HCT116 (cell line): ENCODE measurements at regions not wholly inside any gene's neighbourhood (a gene's known extent, or its start where the extent isn't known, plus 50 kb on each side); places are given as distances from the start of the nearest gene placed in this dataset.
A peak's percentile ranks its signal among the peaks of the same experiment; 100 is the strongest.
"Not testable (repeated sequence)": the region's sequence is repeated elsewhere in the genome, so short reads cannot be mapped to it uniquely, and the experiment has no call there.

Experiments used
- ATAC-seq: fragments of 200-7000 bp; cut with Tn5 transposase; 2 replicates; pipeline ENCODE4 v1.9.1; 2020; ENCODE audit warnings: mild to moderate bottlenecking, moderate library complexity
- BruUV-seq: library from RNA; stranded (reverse); fragments of 400-500 nt; replicated peaks from 2 replicates; lab custom pipeline; 2021; lab: Mats Ljungman, UMichigan
- CTCF ChIA-PET: fragments of 300-600 bp; sonication (Branson Sonifier 250); formaldehyde crosslinking; loops from one replicate; lab custom pipeline; 2021; ENCODE audit warnings: antibody characterized with exemption; lab: Charles Lee
- POLR2A ChIA-PET: fragments of 300-600, 350-600 bp; sonication (Branson Sonifier 250); formaldehyde crosslinking; loops from one replicate; lab custom pipeline; 2021; ENCODE audit warnings: antibody characterized with exemption; lab: Charles Lee
- RAD21 ChIA-PET, 2 experiments: fragments of 300-600 bp; sonication (Branson Sonifier 250); formaldehyde crosslinking; loops; one replicate each; lab custom pipeline; 2023; ENCODE audit warnings: low total read pairs in 2 of 2; ENCODE audit not compliant: uncharacterized antibody in 2 of 2, unreplicated experiment in 2 of 2, low non-redundant PET in 1 of 2; lab: Charles Lee
- DNase-seq: peaks from one replicate; pipeline ENCODE4 v3.0.0-alpha.2; 2010; ENCODE audit warnings: low read depth, low spot score
- H2AFZ ChIP-seq: fragments of 200-600 bp; shearing (Covaris generic), sonication (generic); 2 replicates; pipeline ENCODE4 v1.6.1; 2017; ENCODE audit warnings: low read depth, mixed run types, mixed read lengths, antibody characterized with exemption, low read length; ENCODE audit not compliant: poor library complexity, severe bottlenecking
- H3K27ac ChIP-seq: 2 replicates; pipeline ENCODE4 v1.5.1; 2012; ENCODE audit warnings: low read depth, low read length
- H3K27me3 ChIP-seq: fragments of 200-600 bp; sonication (generic); 2 replicates; pipeline ENCODE4 v1.6.1; 2016; ENCODE audit warnings: mixed run types, low read length, mixed read lengths; ENCODE audit not compliant: insufficient read depth
- H3K36me3 ChIP-seq, 2 experiments: fragments of 200-500 bp in 1 of 2; fragments of 200-600 bp in 1 of 2; sonication (Bioruptor generic) in 1 of 2; sonication (generic) in 1 of 2; 2 replicates each; pipeline versions ENCODE4 v1.5.1 to v1.6.1; 2014 to 2016; ENCODE audit warnings: low read length in 2 of 2, inconsistent platforms in 1 of 2, mixed read lengths in 1 of 2, mixed run types in 1 of 2; ENCODE audit not compliant: insufficient read depth in 2 of 2, control insufficient read depth in 1 of 2
- H3K4me1 ChIP-seq, 2 experiments: fragments of 200-600 bp in 1 of 2; sonication (generic) in 1 of 2; 2 replicates each; pipeline versions ENCODE4 v1.5.1 to v1.6.1; 2012 to 2017; ENCODE audit warnings: low read length in 2 of 2, inconsistent platforms in 1 of 2, mild to moderate bottlenecking in 1 of 2, mixed read lengths in 1 of 2, mixed run types in 1 of 2, moderate library complexity in 1 of 2; ENCODE audit not compliant: insufficient read depth in 2 of 2, control insufficient read depth in 1 of 2
- H3K4me2 ChIP-seq: fragments of 200-600 bp; sonication (generic); 2 replicates; pipeline ENCODE4 v1.6.1; 2017; ENCODE audit warnings: mixed run types, low read length, mixed read lengths
- H3K4me3 ChIP-seq, 2 experiments: fragments of 200-600 bp in 1 of 2; sonication (generic) in 1 of 2; replicated peaks in 1 of 2; 2 replicates each; pipeline ENCODE4 v1.5.1; 2011 to 2016; ENCODE audit warnings: low read length in 2 of 2, control low read depth in 1 of 2, low read depth in 1 of 2, mild to moderate bottlenecking in 1 of 2, mixed read lengths in 1 of 2, mixed run types in 1 of 2
- H3K79me2 ChIP-seq: fragments of 200-600 bp; sonication (generic); 2 replicates; pipeline ENCODE4 v1.6.1; 2017; ENCODE audit warnings: mild to moderate bottlenecking, mixed run types, low read length, moderate library complexity, mixed read lengths; ENCODE audit not compliant: insufficient read depth
- H3K9ac ChIP-seq: fragments of 200-600 bp; sonication (generic); 2 replicates; pipeline ENCODE4 v1.6.1; 2016; ENCODE audit warnings: low read length, mixed read lengths
- H3K9me2 ChIP-seq: fragments of 200-600 bp; sonication (generic), shearing (Covaris generic); 2 replicates; pipeline ENCODE4 v1.6.1; 2017; ENCODE audit warnings: mixed run types, mild to moderate bottlenecking, moderate library complexity; ENCODE audit not compliant: insufficient read depth
- H3K9me3 ChIP-seq, 2 experiments: fragments of 200-500 bp in 1 of 2; fragments of 200-600 bp in 1 of 2; sonication (Bioruptor generic) in 1 of 2; sonication (generic) in 1 of 2; 2 replicates each; pipeline ENCODE4 v1.6.1; 2014 to 2017; ENCODE audit warnings: low read length in 2 of 2, mixed read lengths in 2 of 2, inconsistent platforms in 1 of 2, low read depth in 1 of 2, mild to moderate bottlenecking in 1 of 2, mixed run types in 1 of 2, moderate library complexity in 1 of 2; ENCODE audit not compliant: control insufficient read depth in 1 of 2, insufficient read depth in 1 of 2
- H4K20me1 ChIP-seq: fragments of 200-600 bp; sonication (generic), shearing (Covaris generic); 2 replicates; pipeline ENCODE4 v1.6.1; 2017; ENCODE audit warnings: mixed run types, mild to moderate bottlenecking, moderate library complexity; ENCODE audit not compliant: insufficient read depth
- ELF1 ChIP-seq: IDR thresholded peaks from 2 replicates; pipeline ENCODE4 v1.6.1; 2012; ENCODE audit warnings: low read depth, borderline replicate concordance
- EZH2 ChIP-seq: fragments of 200-600 bp; sonication (generic); IDR thresholded peaks from 2 replicates; pipeline ENCODE4 v1.6.1; 2017; ENCODE audit warnings: antibody characterized with exemption, mixed run types
- FOSL1 ChIP-seq: IDR thresholded peaks from 2 replicates; pipeline ENCODE4 v1.6.1; 2012; ENCODE audit warnings: low read depth
- JUND ChIP-seq: IDR thresholded peaks from 2 replicates; pipeline ENCODE4 v1.6.1; 2012
- REST ChIP-seq: IDR thresholded peaks from 2 replicates; pipeline ENCODE4 v1.6.1; 2012; ENCODE audit warnings: low read depth
- SP1 ChIP-seq: IDR thresholded peaks from 2 replicates; pipeline ENCODE4 v1.6.1; 2012; ENCODE audit warnings: low read depth
- intact Hi-C: fragments of 100-400 bp; cut with micrococcal nuclease; formaldehyde crosslinking; loops from 2 replicates; pipeline ENCODE4 v1.10.0; 2022

- RAD21 ChIA-PET, H3K9ac ChIP-seq, H3K27me3 ChIP-seq, H3K79me2 ChIP-seq, BruUV-seq, H3K9me3 ChIP-seq, H3K9me2 ChIP-seq, H3K4me3 ChIP-seq, intact Hi-C loops, CTCF ChIA-PET, H3K27ac ChIP-seq, H3K36me3 ChIP-seq, H4K20me1 ChIP-seq, DNase-seq, POLR2A ChIA-PET: not testable (repeated sequence)
- Histone ChIP-seq H3K4me2 (peak overlapping the region; percentile 41), H2AFZ (peak overlapping the region; percentile 45), H3K4me1 (peaks cover 0 to 26% of the 10 kb centered on the region in 2 experiments; a peak in 2 of 4 replicates)
- ATAC-seq: peak; percentile 49; the same call in 1 of the 2 replicates
- 0 out of 2 replicates have a peak, but pooled peaks have one; percentile 15 for TF ChIP-seq JUND
Observed at GRCh38 chr7:109647263-109647662, 1077.6 kb downstream of the DNAJB9 start.

DNA sequence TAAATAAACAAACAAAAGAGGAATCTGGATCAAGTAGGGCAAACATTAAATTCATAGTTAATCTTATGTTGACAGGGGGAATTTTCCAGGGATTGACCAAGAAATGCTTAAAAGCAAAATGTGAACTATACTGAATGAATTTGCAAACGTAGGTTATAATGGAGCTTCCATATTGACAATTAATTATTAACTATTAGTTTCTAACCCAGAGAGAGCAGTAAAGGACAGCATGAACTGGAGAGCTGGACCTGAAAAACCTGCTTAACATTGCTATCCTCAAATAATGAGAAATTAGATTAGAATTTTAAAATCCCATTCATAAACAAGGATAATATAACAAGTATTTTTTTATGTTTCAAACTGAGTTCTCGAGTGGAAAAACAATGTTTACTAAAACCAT is 1089.6 kb downstream of the DNAJB9 start:
- intact Hi-C loops: no loop called here
- no peak for TF ChIP-seq SP1
- ChIA-PET RAD21 (no interaction called here), POLR2A (no interaction called here), CTCF (no interaction called here)
- BruUV-seq: no TSS peak
- Histone ChIP-seq H3K4me2 (no peak overlapping the region), H3K27ac (no peak overlapping the region), H3K4me3 (no peak overlapping the region), H4K20me1 (no peaks in the 10 kb centered on the region), H3K9ac (no peak overlapping the region), H3K9me3 (no peaks in the 10 kb centered on the region), H3K79me2 (no peaks in the 10 kb centered on the region), H2AFZ (no peak overlapping the region), H3K4me1 (no peaks in the 10 kb centered on the region), H3K9me2 (no peaks in the 10 kb centered on the region), H3K36me3 (no peaks in the 10 kb centered on the region), H3K27me3 (no peaks in the 10 kb centered on the region)
- DNase-seq: no peak
- no peak for ATAC-seq

DNA sequence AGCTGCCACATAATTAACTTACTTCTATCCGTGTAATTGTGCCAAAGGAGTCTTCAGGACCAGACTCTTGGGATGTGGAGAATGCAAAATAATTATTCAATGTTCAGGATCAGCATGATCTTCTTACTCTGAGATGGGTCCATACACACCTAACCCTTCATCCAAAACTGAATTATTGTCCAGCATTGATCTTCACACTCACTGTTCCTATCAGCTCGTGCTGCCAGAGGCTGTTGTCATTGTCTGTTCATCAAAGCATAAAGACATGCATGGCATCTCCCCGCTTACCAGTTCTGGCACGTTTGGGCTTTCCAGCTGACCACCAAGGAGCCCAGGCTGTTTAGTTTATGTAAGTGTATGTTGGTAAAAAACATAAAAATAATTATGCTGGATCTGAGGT is 1090.7 kb downstream of the DNAJB9 start:
- Histone ChIP-seq H3K27ac (no peak overlapping the region), H3K4me3 (no peak overlapping the region), H3K4me1 (no peaks in the 10 kb centered on the region), H4K20me1 (no peaks in the 10 kb centered on the region), H3K9ac (no peak overlapping the region), H3K79me2 (no peaks in the 10 kb centered on the region), H3K4me2 (no peak overlapping the region), H3K9me2 (no peaks in the 10 kb centered on the region), H3K9me3 (no peaks in the 10 kb centered on the region), H3K36me3 (no peaks in the 10 kb centered on the region), H2AFZ (no peak overlapping the region), H3K27me3 (no peaks in the 10 kb centered on the region)
- TF ChIP-seq FOSL1 (no peak), EZH2 (no peak), SP1 (no peak), REST (no peak), ELF1 (no peak), JUND (no peak)
- POLR2A ChIA-PET: no interaction called here
- no peak for ATAC-seq
- no TSS peak for BruUV-seq
- no peak for DNase-seq
- intact Hi-C loops: no loop called here
- CTCF ChIA-PET: no interaction called here
- RAD21 ChIA-PET: no interaction called here
